ENCODE measurements at regions not wholly inside any gene's neighbourhood (a gene's known extent, or its start where the extent isn't known, plus 50 kb on each side); places are given as distances from the start of the nearest gene placed in this dataset.
A peak's percentile ranks its signal among the peaks of the same experiment; 100 is the strongest.

DNA sequence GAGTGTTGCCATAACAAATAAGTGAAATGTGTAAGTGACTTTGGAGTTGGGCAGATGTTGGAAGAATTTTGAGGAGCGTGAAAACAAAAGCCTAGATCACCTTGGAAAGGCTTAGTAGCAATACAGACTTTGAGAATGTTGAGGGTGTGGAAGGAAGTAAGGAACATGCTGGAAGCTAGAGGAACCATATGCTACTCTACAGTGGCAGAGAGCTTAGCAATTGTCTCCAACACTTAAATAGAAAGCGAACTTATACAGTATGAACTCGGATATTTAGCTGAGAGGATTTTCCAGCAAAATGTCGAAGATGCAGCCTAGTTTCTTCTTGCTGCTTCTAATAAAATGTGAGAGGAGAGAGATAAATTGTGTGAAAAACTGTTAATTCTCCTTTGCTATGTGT is 271.2 kb downstream of the ADRA2A start:
- TF ChIP-seq, protein P1, sequence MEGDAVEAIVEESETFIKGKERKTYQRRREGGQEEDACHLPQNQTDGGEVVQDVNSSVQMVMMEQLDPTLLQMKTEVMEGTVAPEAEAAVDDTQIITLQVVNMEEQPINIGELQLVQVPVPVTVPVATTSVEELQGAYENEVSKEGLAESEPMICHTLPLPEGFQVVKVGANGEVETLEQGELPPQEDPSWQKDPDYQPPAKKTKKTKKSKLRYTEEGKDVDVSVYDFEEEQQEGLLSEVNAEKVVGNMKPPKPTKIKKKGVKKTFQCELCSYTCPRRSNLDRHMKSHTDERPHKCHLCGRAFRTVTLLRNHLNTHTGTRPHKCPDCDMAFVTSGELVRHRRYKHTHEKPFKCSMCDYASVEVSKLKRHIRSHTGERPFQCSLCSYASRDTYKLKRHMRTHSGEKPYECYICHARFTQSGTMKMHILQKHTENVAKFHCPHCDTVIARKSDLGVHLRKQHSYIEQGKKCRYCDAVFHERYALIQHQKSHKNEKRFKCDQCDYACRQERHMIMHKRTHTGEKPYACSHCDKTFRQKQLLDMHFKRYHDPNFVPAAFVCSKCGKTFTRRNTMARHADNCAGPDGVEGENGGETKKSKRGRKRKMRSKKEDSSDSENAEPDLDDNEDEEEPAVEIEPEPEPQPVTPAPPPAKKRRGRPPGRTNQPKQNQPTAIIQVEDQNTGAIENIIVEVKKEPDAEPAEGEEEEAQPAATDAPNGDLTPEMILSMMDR (IDR thresholded peaks at IDR 0.05): no peak

DNA sequence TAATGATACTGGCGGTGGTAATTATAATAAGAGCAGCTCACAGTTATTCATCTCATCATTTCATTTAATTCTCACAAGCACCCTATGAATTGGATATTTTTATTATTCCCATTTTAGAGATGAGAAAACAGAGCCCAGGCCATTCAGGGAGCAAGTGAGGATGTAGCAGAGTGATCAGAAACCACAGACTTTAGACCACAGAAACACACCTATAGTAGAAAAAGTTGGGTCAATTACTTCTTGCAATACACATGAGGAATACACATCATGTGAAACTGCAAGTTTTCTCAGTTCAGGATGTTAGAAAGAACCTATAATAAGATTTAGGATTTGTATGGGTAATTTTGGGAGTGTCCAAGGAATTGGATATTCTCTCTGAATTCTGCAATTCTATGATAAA is 278.0 kb downstream of the ADRA2A start:
- TF ChIP-seq, protein P1 (IDR thresholded peaks at IDR 0.05): no peak

DNA sequence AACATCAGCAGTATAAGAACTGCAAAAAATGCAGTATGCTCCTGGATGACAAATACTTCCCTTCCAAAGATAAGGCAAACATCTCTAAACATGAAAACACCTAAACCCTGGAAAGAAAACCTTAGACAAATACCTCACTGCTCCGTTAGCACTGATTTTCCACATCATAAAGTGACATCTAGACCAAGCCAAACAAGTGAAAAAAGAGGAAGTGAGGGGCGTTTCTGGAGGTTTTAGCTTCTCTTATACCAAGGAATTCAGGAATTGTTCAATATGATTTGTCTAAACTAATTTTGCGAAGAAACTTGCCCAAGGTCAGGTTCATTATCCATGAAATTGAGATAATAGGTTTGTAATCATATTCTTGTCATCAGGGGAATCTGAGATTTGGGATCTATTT is 279.7 kb downstream of the ADRA2A start:
- TF ChIP-seq, protein P1 (IDR thresholded peaks at IDR 0.05): no peak

DNA sequence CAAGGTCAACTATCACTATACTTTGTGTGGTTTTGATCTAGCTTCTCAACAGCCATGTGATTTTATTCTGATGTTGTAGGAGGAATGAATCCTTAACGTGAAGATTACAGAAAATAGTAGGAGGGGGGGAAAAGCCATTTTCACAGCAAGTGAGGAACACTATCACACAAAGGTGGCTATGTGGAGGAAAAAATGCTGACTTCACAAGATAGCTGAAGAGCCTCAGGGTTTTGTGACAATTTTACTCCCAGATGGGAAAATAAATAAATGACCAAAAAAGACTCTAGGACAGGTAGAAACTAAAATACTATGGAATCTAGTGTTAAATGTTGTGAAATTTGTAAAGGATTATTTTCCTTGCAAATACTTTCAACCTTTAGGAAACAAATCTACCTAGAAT is 281.0 kb downstream of the ADRA2A start:
- TF ChIP-seq, protein P1 (IDR thresholded peaks at IDR 0.05): no peak

DNA sequence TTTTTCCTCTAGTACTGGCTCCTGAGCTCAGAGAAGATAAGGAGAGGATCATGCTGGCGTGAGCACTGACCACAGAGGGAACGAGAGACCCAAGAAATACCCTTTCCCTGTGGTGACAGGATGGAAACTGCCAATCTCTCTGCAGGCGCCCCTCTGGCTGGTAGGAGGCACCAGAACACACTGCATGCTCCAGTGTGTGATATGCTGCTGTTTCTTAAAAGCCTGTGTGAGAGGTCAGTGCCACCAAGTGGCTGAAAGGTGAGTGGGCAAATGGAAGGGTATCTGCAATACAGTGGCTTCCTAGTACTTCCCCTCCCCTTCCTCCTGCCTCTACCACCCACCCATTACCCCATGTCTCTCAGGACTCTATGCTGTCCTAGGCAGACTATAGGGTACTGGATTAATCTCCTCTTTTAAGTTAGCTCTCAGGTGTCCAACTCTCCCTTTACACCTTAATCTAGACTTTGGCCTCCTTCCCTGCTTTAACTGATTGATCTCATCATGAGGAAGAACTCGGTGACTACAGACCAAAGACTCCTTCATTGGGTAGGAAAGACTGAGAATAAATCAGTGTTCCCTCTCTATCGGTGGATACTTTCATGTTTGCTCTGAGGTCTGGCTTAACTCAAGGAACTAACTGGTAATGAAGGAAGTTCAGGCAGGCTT is 283.6 kb downstream of the ADRA2A start:
- TF ChIP-seq, protein P1 (IDR thresholded peaks at IDR 0.05): peak; percentile 78

DNA sequence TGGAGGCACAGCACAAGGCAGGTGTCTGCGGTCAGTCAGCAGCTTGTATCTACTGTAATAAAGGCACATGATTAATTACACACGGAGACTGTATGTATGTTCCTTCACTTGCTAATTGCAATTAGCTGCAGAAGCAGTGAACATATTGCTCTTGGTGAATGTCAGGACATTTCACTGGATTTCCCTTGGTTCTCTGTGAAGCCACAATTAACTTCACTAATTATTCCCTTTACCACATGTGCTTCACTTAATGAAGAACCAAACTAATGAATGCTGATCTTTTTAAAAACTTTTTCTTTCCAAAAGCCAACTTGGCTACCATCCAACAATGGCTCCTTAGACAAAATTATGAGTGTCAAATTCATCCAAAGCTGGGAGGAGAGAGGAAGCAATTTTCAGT is 290.7 kb downstream of the ADRA2A start:
- TF ChIP-seq, protein P1 (IDR thresholded peaks at IDR 0.05): no peak

DNA sequence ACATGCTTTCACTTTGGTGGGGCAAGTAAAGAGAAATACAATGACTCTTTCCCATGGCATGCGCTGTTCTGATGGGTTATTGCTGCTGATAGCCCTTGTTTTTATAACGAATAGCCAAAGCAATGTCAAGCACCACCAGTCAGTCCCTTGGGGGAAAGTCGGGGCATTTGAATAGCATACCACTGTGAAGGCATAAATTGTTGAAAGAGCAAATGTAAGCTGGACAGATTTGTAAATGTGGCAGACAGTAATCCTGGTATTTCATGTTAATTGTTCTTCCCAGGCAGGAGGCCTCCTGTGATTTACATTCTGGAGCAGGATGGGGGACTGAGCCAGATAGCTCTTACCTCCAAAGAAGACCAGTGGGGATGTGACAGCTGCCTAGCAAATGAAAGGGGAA is 293.3 kb downstream of the ADRA2A start:
- TF ChIP-seq, protein P1 (IDR thresholded peaks at IDR 0.05): no peak

DNA sequence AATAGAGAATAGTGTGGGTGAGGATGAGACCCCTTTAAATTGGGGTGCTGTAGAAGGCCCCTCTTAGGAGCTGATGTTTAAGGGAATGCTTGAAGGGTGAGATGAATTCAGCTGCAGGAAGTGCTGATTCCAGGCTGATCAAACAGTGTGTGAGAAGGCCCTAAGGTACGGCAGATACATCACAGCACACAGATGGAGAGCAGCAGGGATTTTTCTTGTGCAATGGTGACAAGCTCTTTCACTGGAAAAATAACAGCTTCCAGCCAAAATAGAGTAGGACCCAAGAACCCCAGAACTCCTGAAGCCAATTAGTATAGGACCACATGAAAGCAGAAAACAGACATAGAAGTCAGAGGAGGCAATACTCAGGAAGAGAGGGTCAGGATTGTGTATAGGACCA is 296.9 kb downstream of the ADRA2A start:
- TF ChIP-seq, protein P1 (IDR thresholded peaks at IDR 0.05): no peak

All from LNCAP (cell line).